ENCODE measurements at regions not wholly inside any gene's neighbourhood (a gene's known extent, or its start where the extent isn't known, plus 50 kb on each side); places are given as distances from the start of the nearest gene placed in this dataset.

GRCh38 chr6:2404211-2404929 lies 159.0 kb upstream of the GMDS start:
- peaks cover 0 to 4% (median 0%) of the 10 kb centered on the region in 4 donors for H3K36me3 ChIP-seq
- H3K9me3 ChIP-seq, result no peaks in the 10 kb centered on the region
- TF ChIP-seq POLR2A (IDR thresholded peaks at IDR 0.05) (no peak), CTCF (IDR thresholded peaks at IDR 0.05) (no peak)
- no peak overlapping the region for H3K27ac ChIP-seq
- DNase-seq (no peak), ATAC-seq (ENCODE audit: low FRiP score in 2 of 2) (no peak)
- 85 to 87% methylated on average over 6 of the region's 6 CpGs for WGBS, 2 donors
- no peaks in the 10 kb centered on the region for H3K4me1 ChIP-seq
- H3K4me3 ChIP-seq, result no peak overlapping the region
- no peaks in the 10 kb centered on the region for H3K27me3 ChIP-seq

GRCh38 chr6:2403546-2403945 lies 158.1 kb upstream of the GMDS start:
- ATAC-seq (ENCODE audit: low FRiP score in 2 of 2) (no peak), DNase-seq (no peak)
- Histone ChIP-seq H3K27me3 (no peaks in the 10 kb centered on the region), H3K36me3 (peaks cover 0 to 4% (median 0%) of the 10 kb centered on the region in 4 donors), H3K27ac (no peak overlapping the region), H3K9me3 (no peaks in the 10 kb centered on the region), H3K4me1 (no peaks in the 10 kb centered on the region), H3K4me3 (no peak overlapping the region)
- TF ChIP-seq CTCF (IDR thresholded peaks at IDR 0.05) (no peak), EP300 (IDR thresholded peaks at IDR 0.05) (no peak), POLR2A (IDR thresholded peaks at IDR 0.05) (no peak), POLR2AphosphoS5 (IDR thresholded peaks at IDR 0.05) (no peak)
- WGBS, 2 donors, result 89 to 97% methylated on average over 3 to 4 of the region's 4 CpGs

- no peak for TF ChIP-seq EP300 (IDR thresholded peaks at IDR 0.05)
- TF ChIP-seq POLR2A (IDR thresholded peaks at IDR 0.05), result no peak
- TF ChIP-seq CTCF (IDR thresholded peaks at IDR 0.05), result no peak
- no peak for TF ChIP-seq POLR2AphosphoS5 (IDR thresholded peaks at IDR 0.05)
- no peak for ATAC-seq (ENCODE audit: low FRiP score in 2 of 2)
These were observed 151.6 kb upstream of the GMDS start for GRCh38 chr6:2396846-2397630.

GRCh38 chr6:2396042-2396657 lies 150.7 kb upstream of the GMDS start:
- Histone ChIP-seq H3K36me3 (peaks cover 0 to 4% (median 0%) of the 10 kb centered on the region in 4 donors), H3K4me3 (no peak overlapping the region), H3K27me3 (no peaks in the 10 kb centered on the region), H3K9me3 (no peaks in the 10 kb centered on the region), H3K27ac (no peak overlapping the region), H3K4me1 (no peaks in the 10 kb centered on the region)
- TF ChIP-seq EP300 (IDR thresholded peaks at IDR 0.05) (no peak), POLR2AphosphoS5 (IDR thresholded peaks at IDR 0.05) (no peak), CTCF (IDR thresholded peaks at IDR 0.05) (no peak)
- DNase-seq, result no peak
- WGBS, 2 donors, result 76 to 85% methylated on average over 6 of the region's 6 CpGs
- ATAC-seq (ENCODE audit: low FRiP score in 2 of 2), result no peak

More at GRCh38 chr6:2396846-2397630, 151.6 kb upstream of the GMDS start:
- Histone ChIP-seq H3K36me3 (peaks cover 0 to 4% (median 0%) of the 10 kb centered on the region in 4 donors), H3K27ac (no peak overlapping the region), H3K4me3 (no peak overlapping the region), H3K27me3 (no peaks in the 10 kb centered on the region), H3K9me3 (no peaks in the 10 kb centered on the region), H3K4me1 (no peaks in the 10 kb centered on the region)
- WGBS, 2 donors, result 64 to 69% methylated on average over 15 of the region's 15 CpGs
- no peak for DNase-seq
